Effector CD8-positive, alpha-beta T cell (primary cell): ENCODE measurements at regions not wholly inside any gene's neighbourhood (a gene's known extent, or its start where the extent isn't known, plus 50 kb on each side); places are given as distances from the start of the nearest gene placed in this dataset.

Experiments
- DNase-seq: peaks from one replicate; lab custom pipeline; 2025; lab: John Stamatoyannopoulos, UW

- DNase-seq = no peak
Observed at GRCh38 chr7:79872176-79872575, 262.5 kb upstream of the GNAI1 start.

GRCh38 chr7:79868010-79868409, 266.6 kb upstream of the GNAI1 start:
- no peak for DNase-seq

- no peak for DNase-seq
Observed at GRCh38 chr7:79862447-79863210, 272.0 kb upstream of the GNAI1 start.

- no peak for DNase-seq
Observed at GRCh38 chr7:79855172-79855571, 279.5 kb upstream of the GNAI1 start.

GRCh38 chr7:79854621-79855020, 280.0 kb upstream of the GNAI1 start:
- no peak for DNase-seq

GRCh38 chr7:79837915-79838314, 296.7 kb upstream of the GNAI1 start:
- DNase-seq = no peak

- no peak for DNase-seq
Observed at GRCh38 chr7:79833616-79834015, 301.0 kb upstream of the GNAI1 start.

- no peak for DNase-seq
Observed at GRCh38 chr7:79828866-79829265, 305.8 kb upstream of the GNAI1 start.

GRCh38 chr7:79823246-79823951, 311.2 kb upstream of the GNAI1 start:
- no peak for DNase-seq

- no peak for DNase-seq
Observed at GRCh38 chr7:79822620-79823240, 311.9 kb upstream of the GNAI1 start.

GRCh38 chr7:79820387-79820786, 314.2 kb upstream of the GNAI1 start:
- DNase-seq = no peak

GRCh38 chr7:79810916-79811315, 323.7 kb upstream of the GNAI1 start:
- no peak for DNase-seq

GRCh38 chr7:79806161-79806734, 328.4 kb upstream of the GNAI1 start:
- DNase-seq = no peak

GRCh38 chr7:79790656-79791262, 337.3 kb upstream of the MAGI2 start:
- no peak for DNase-seq

GRCh38 chr7:79789584-79790345, 336.3 kb upstream of the MAGI2 start:
- no peak for DNase-seq

- no peak for DNase-seq
Observed at GRCh38 chr7:79787623-79788022, 334.2 kb upstream of the MAGI2 start.

- DNase-seq = no peak
Observed at GRCh38 chr7:79787096-79787495, 333.6 kb upstream of the MAGI2 start.

- no peak for DNase-seq
Observed at GRCh38 chr7:79786187-79786586, 332.7 kb upstream of the MAGI2 start.

GRCh38 chr7:79785556-79785955, 332.1 kb upstream of the MAGI2 start:
- DNase-seq = no peak

- DNase-seq = no peak
Observed at GRCh38 chr7:79782906-79783305, 329.4 kb upstream of the MAGI2 start.

GRCh38 chr7:79782256-79782655, 328.8 kb upstream of the MAGI2 start:
- DNase-seq = no peak

- no peak for DNase-seq
Observed at GRCh38 chr7:79781716-79782115, 328.2 kb upstream of the MAGI2 start.
